DND-41 (cell line): ENCODE measurements at regions not wholly inside any gene's neighbourhood (a gene's known extent, or its start where the extent isn't known, plus 50 kb on each side); places are given as distances from the start of the nearest gene placed in this dataset.

ENCODE experiments used
- ATAC-seq: fragments of 200-7000 bp; cut with Tn5 transposase; 3 replicates; pipeline ENCODE4 v1.9.1; 2021; ENCODE audit warnings: low read depth; ENCODE audit not compliant: insufficient read depth
- DNase-seq: peaks from one replicate; pipeline ENCODE4 v3.0.0-alpha.2; 2020
- H2AFZ ChIP-seq: 2 replicates; pipeline ENCODE4 v1.6.0; 2012; ENCODE audit warnings: low read depth, low read length
- H3K27ac ChIP-seq: 2 replicates; pipeline ENCODE4 v1.5.1; 2012; ENCODE audit warnings: low read length, inconsistent platforms
- H3K27me3 ChIP-seq: fragments of 200-600 bp; sonication (generic); 2 replicates; pipeline ENCODE4 v1.6.0; 2012; ENCODE audit warnings: low read length, mild to moderate bottlenecking, inconsistent platforms; ENCODE audit not compliant: insufficient read depth, poor library complexity
- H3K36me3 ChIP-seq: 2 replicates; pipeline ENCODE4 v1.5.1; 2012; ENCODE audit warnings: low read length, inconsistent platforms; ENCODE audit not compliant: insufficient read depth
- H3K4me1 ChIP-seq: 2 replicates; pipeline ENCODE4 v1.5.1; 2012; ENCODE audit warnings: mild to moderate bottlenecking, low read length; ENCODE audit not compliant: insufficient read depth
- H3K4me2 ChIP-seq: 2 replicates; pipeline ENCODE4 v1.6.0; 2012; ENCODE audit warnings: mild to moderate bottlenecking, moderate library complexity, low read length, inconsistent platforms; ENCODE audit not compliant: insufficient read depth
- H3K4me3 ChIP-seq, 2 experiments: fragments of 200-600 bp in 1 of 2; shearing (Covaris generic) in 1 of 2; 2 replicates each; pipeline ENCODE4 v1.5.1; 2012 to 2016; ENCODE audit warnings: inconsistent platforms in 2 of 2, low read length in 2 of 2, mild to moderate bottlenecking in 2 of 2, low read depth in 1 of 2, moderate library complexity in 1 of 2
- H3K79me2 ChIP-seq: 2 replicates; pipeline ENCODE4 v1.6.0; 2012; ENCODE audit warnings: low read length, inconsistent platforms; ENCODE audit not compliant: insufficient read depth
- H3K9ac ChIP-seq: 2 replicates; pipeline ENCODE4 v1.6.0; 2012; ENCODE audit warnings: low read depth, mild to moderate bottlenecking, inconsistent platforms, low read length, moderate library complexity
- H3K9me3 ChIP-seq: 2 replicates; pipeline ENCODE4 v1.5.1; 2012; ENCODE audit warnings: low read length, moderate library complexity, mild to moderate bottlenecking, inconsistent platforms; ENCODE audit not compliant: insufficient read depth, severe bottlenecking
- H4K20me1 ChIP-seq: 2 replicates; pipeline ENCODE4 v1.6.0; 2012; ENCODE audit warnings: low read length; ENCODE audit not compliant: insufficient read depth
- CTCF ChIP-seq: IDR thresholded peaks from 2 replicates; pipeline ENCODE4 v1.5.1; 2012; ENCODE audit warnings: borderline replicate concordance, low read length, moderate library complexity, mild to moderate bottlenecking; ENCODE audit not compliant: poor library complexity, severe bottlenecking; ENCODE audit errors: extremely low read depth
- EZH2 ChIP-seq: IDR thresholded peaks from 3 replicates; pipeline ENCODE4 v1.6.1; 2012; ENCODE audit warnings: borderline replicate concordance, low read depth, mild to moderate bottlenecking, moderate library complexity, low read length, inconsistent platforms; ENCODE audit not compliant: severe bottlenecking

DNA sequence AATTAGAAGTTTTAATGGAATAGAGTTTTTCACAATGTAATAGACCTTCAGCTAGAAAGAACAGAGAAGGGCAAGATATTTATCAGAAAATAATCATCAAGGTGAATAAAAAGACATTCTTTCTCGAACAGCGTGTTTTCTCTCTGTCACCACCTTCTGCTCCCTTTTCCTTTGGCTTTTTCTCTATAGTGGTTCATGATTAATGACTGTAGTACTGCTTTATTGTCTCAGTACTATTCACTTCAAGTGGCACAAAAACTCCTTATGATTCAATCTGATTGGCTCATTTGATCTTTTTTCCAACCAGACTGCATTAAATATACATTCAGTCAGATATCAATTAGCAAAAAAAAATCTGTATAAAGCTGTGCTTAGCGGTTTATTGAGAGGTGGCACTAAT lies 516.0 kb downstream of the OTOL1 start:
- no peaks in the 10 kb centered on the region for H3K79me2 ChIP-seq
- no peak overlapping the region for H3K9ac ChIP-seq
- H4K20me1 ChIP-seq = no peaks in the 10 kb centered on the region
- no peak overlapping the region for H3K4me3 ChIP-seq
- no peak overlapping the region for H3K27ac ChIP-seq
- H3K27me3 ChIP-seq = no peaks in the 10 kb centered on the region
- H3K4me1 ChIP-seq = peaks cover 7% of the 10 kb centered on the region; the same call in 1 of the 2 replicates
- peak overlapping the region; percentile 54; the same call in 1 of the 2 replicates for H3K4me2 ChIP-seq
- no peaks in the 10 kb centered on the region for H3K9me3 ChIP-seq
- no peaks in the 10 kb centered on the region for H3K36me3 ChIP-seq
- ATAC-seq = no peak
- peak overlapping the region; percentile 0; the same call in 1 of the 2 replicates for H2AFZ ChIP-seq
- TF ChIP-seq EZH2 (no peak), CTCF (no peak)
- DNase-seq = no peak

GRCh38 chr3:162014284-162014683 lies 517.7 kb downstream of the OTOL1 start:
- H3K4me2 ChIP-seq = no peak overlapping the region
- no peaks in the 10 kb centered on the region for H3K36me3 ChIP-seq
- H3K79me2 ChIP-seq = no peaks in the 10 kb centered on the region
- H2AFZ ChIP-seq = no peak overlapping the region
- no peak for TF ChIP-seq EZH2
- no peak for TF ChIP-seq CTCF
- H3K9ac ChIP-seq = no peak overlapping the region
- no peak overlapping the region for H3K4me3 ChIP-seq
- no peaks in the 10 kb centered on the region for H4K20me1 ChIP-seq
- peaks cover 7% of the 10 kb centered on the region; the same call in 1 of the 2 replicates for H3K4me1 ChIP-seq
- H3K27me3 ChIP-seq = no peaks in the 10 kb centered on the region
- DNase-seq (no peak), ATAC-seq (no peak)
- H3K27ac ChIP-seq = no peak overlapping the region
- H3K9me3 ChIP-seq = no peaks in the 10 kb centered on the region

- no peaks in the 10 kb centered on the region for H4K20me1 ChIP-seq
- no peaks in the 10 kb centered on the region for H3K27me3 ChIP-seq
- H3K27ac ChIP-seq = no peak overlapping the region
- no peaks in the 10 kb centered on the region for H3K9me3 ChIP-seq
- no peak overlapping the region for H3K9ac ChIP-seq
- ATAC-seq (no peak), DNase-seq (no peak)
- no peak overlapping the region for H2AFZ ChIP-seq
- peaks cover 7% of the 10 kb centered on the region; the same call in 1 of the 2 replicates for H3K4me1 ChIP-seq
- H3K79me2 ChIP-seq = no peaks in the 10 kb centered on the region
- TF ChIP-seq EZH2 (no peak), CTCF (no peak)
- H3K4me2 ChIP-seq = no peak overlapping the region
- H3K4me3 ChIP-seq = no peak overlapping the region
- no peaks in the 10 kb centered on the region for H3K36me3 ChIP-seq
Observed at GRCh38 chr3:162015856-162016255, 519.2 kb downstream of the OTOL1 start.

DNA sequence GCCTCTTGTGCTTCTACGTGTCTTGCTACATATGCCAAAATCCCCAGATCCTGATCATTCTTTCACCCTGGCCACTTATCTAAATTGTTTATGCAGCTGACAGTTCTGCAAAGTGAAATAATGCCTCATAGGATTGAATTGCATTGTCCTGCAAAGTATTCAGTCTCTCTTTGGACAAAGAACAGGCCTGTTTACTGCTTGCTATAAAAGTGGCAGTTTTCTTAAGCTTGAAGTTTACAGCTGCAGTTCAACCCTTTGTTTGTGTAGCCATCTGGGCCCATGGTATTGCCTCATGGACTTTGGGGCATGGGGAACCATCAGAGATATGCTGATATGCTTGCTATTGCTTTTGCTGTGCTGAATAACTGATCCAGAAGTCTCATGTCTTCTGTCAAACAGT lies 523.2 kb downstream of the OTOL1 start:
- DNase-seq = no peak
- TF ChIP-seq CTCF (no peak), EZH2 (no peak)
- H2AFZ ChIP-seq = 0 out of 2 replicates have a peak overlapping the region, but pooled peaks have one; percentile 47

More for the DNA sequence above, 523.2 kb downstream of the OTOL1 start:
- no peak overlapping the region for H3K4me3 ChIP-seq
- H4K20me1 ChIP-seq = no peaks in the 10 kb centered on the region
- no peaks in the 10 kb centered on the region for H3K9me3 ChIP-seq
- H3K36me3 ChIP-seq = no peaks in the 10 kb centered on the region
- no peaks in the 10 kb centered on the region for H3K27me3 ChIP-seq
- no peak overlapping the region for H3K27ac ChIP-seq
- H3K9ac ChIP-seq = no peak overlapping the region
- H3K79me2 ChIP-seq = no peaks in the 10 kb centered on the region
- no peaks in the 10 kb centered on the region for H3K4me1 ChIP-seq
- no peak for ATAC-seq
- no peak overlapping the region for H3K4me2 ChIP-seq
